Body of pancreas (tissue), 4 donors: ENCODE measurements at regions not wholly inside any gene's neighbourhood (a gene's known extent, or its start where the extent isn't known, plus 50 kb on each side); places are given as distances from the start of the nearest gene placed in this dataset.

Source experiments
- CTCF ChIP-seq, 7 experiments: fragments of 450-650 bp in 4 of 7; fragments of 200-600 bp in 3 of 7; sonication (generic) in 3 of 7; IDR thresholded peaks; one replicate each; pipeline ENCODE4 v1.5.1; 2016 to 2019; ENCODE audit warnings: antibody characterized with exemption in 7 of 7
- POLR2A ChIP-seq, 3 donors: fragments of 450-650 bp; IDR thresholded peaks; one replicate each; pipeline ENCODE4 v1.6.1; 2016; ENCODE audit warnings: antibody characterized with exemption in 3 of 3, mild to moderate bottlenecking in 2 of 3

GRCh38 chr1:29394521-29395225 lies 158.4 kb downstream of the PTPRU start:
- TF ChIP-seq POLR2A (IDR thresholded peaks at IDR 0.05) = no peak
- TF ChIP-seq CTCF (IDR thresholded peaks at IDR 0.05) = no peak
